SW480 (cell line): ENCODE measurements at regions not wholly inside any gene's neighbourhood (a gene's known extent, or its start where the extent isn't known, plus 50 kb on each side); places are given as distances from the start of the nearest gene placed in this dataset.

Experiments used
- DNase-seq: peaks from one replicate; pipeline ENCODE4 v3.0.0-alpha.2; 2016; ENCODE audit warnings: low spot score

GRCh38 chr1:79375352-79375751, 368.8 kb upstream of the ADGRL4 start:
- no peak for DNase-seq

GRCh38 chr1:79374397-79374796, 367.9 kb upstream of the ADGRL4 start:
- no peak for DNase-seq

- DNase-seq, result no peak
Observed at GRCh38 chr1:79373481-79374125, 367.1 kb upstream of the ADGRL4 start.

- no peak for DNase-seq
Observed at GRCh38 chr1:79371802-79372201, 365.3 kb upstream of the ADGRL4 start.

- no peak for DNase-seq
Observed at GRCh38 chr1:79369091-79369490, 362.6 kb upstream of the ADGRL4 start.

- no peak for DNase-seq
Observed at GRCh38 chr1:79364896-79365295, 358.4 kb upstream of the ADGRL4 start.

GRCh38 chr1:79363430-79363829, 356.9 kb upstream of the ADGRL4 start:
- DNase-seq, result no peak

GRCh38 chr1:79362470-79362869, 355.9 kb upstream of the ADGRL4 start:
- no peak for DNase-seq

- DNase-seq, result no peak
Observed at GRCh38 chr1:79355090-79355489, 348.6 kb upstream of the ADGRL4 start.

- peak; percentile 2 for DNase-seq
Observed at GRCh38 chr1:79353224-79353623, 346.7 kb upstream of the ADGRL4 start.

- DNase-seq, result no peak
Observed at GRCh38 chr1:79326875-79327274, 320.3 kb upstream of the ADGRL4 start.

- DNase-seq, result no peak
Observed at GRCh38 chr1:79325705-79326104, 319.2 kb upstream of the ADGRL4 start.

GRCh38 chr1:79325126-79325525, 318.6 kb upstream of the ADGRL4 start:
- no peak for DNase-seq

GRCh38 chr1:79323239-79324025, 316.9 kb upstream of the ADGRL4 start:
- DNase-seq, result peak; percentile 0

- no peak for DNase-seq
Observed at GRCh38 chr1:79322511-79323027, 316.0 kb upstream of the ADGRL4 start.

- no peak for DNase-seq
Observed at GRCh38 chr1:79312438-79312837, 305.9 kb upstream of the ADGRL4 start.

- no peak for DNase-seq
Observed at GRCh38 chr1:79310609-79311008, 304.1 kb upstream of the ADGRL4 start.

- no peak for DNase-seq
Observed at GRCh38 chr1:79304131-79304530, 297.6 kb upstream of the ADGRL4 start.

GRCh38 chr1:79303040-79303439, 296.5 kb upstream of the ADGRL4 start:
- DNase-seq, result no peak

- no peak for DNase-seq
Observed at GRCh38 chr1:79302380-79302930, 295.9 kb upstream of the ADGRL4 start.

GRCh38 chr1:79295967-79296366, 289.4 kb upstream of the ADGRL4 start:
- DNase-seq, result no peak

- no peak for DNase-seq
Observed at GRCh38 chr1:79293611-79294010, 287.1 kb upstream of the ADGRL4 start.

GRCh38 chr1:79290927-79291474, 284.5 kb upstream of the ADGRL4 start:
- DNase-seq, result no peak
